NB4 (cell line): ENCODE measurements at regions not wholly inside any gene's neighbourhood (a gene's known extent, or its start where the extent isn't known, plus 50 kb on each side); places are given as distances from the start of the nearest gene placed in this dataset.

Experiments used
- DNase-seq: peaks from one replicate; pipeline ENCODE4 v3.0.0; 2010; ENCODE audit warnings: low read depth
- H3K4me3 ChIP-seq: one replicate; pipeline ENCODE4 v1.5.1; 2011; ENCODE audit warnings: mild to moderate bottlenecking, low read depth, low read length, moderate library complexity
- MYC ChIP-seq: IDR thresholded peaks from 2 replicates; pipeline ENCODE4 v1.6.1; 2011; ENCODE audit warnings: low read depth, low read length
- POLR2A ChIP-seq: IDR thresholded peaks from 2 replicates; pipeline ENCODE4 v1.6.1; 2011; ENCODE audit warnings: mild to moderate bottlenecking; ENCODE audit not compliant: insufficient read length; ENCODE audit errors: extremely low read depth
- TF ChIP-seq, protein P1 (sequence below): IDR thresholded peaks from 2 replicates; pipeline ENCODE4 v1.6.1; 2011; ENCODE audit warnings: low read depth, low read length
- TF ChIP-seq, protein P2 (sequence below): IDR thresholded peaks from one replicate; pipeline ENCODE4 v1.5.1; 2012; ENCODE audit warnings: low read depth, low read length

DNA sequence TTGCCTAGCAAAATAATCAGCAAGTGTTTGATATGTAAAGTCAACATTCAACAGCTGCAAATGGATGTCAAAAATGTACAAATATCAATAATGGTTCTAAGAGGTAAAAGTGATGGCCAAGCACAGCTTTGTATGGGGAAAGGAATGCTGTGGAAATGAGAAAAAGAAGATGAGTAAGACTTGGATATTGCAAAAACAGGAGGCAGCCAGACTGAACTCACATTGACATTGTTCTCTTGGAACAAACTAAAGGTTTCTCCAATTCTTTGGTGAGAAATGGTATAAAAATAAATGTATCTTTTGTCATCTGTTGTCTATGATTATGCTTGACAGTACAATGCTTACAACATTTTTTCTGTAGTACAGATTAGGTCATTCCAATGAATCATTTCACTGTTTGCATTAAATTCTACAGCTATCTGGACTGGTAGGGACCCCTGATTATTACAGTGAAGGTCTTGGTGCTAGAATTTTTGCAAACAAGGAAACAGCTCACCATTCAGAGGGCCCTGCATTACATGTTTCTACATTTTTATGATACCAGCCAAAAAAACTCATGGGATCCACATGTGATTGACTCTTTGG lies 465.7 kb downstream of the NOVA1 start:
- no peak for DNase-seq
- TF ChIP-seq MYC (no peak), POLR2A (no peak)
- TF ChIP-seq, protein P1, sequence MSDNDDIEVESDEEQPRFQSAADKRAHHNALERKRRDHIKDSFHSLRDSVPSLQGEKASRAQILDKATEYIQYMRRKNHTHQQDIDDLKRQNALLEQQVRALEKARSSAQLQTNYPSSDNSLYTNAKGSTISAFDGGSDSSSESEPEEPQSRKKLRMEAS, result no peak
- TF ChIP-seq, protein P2, sequence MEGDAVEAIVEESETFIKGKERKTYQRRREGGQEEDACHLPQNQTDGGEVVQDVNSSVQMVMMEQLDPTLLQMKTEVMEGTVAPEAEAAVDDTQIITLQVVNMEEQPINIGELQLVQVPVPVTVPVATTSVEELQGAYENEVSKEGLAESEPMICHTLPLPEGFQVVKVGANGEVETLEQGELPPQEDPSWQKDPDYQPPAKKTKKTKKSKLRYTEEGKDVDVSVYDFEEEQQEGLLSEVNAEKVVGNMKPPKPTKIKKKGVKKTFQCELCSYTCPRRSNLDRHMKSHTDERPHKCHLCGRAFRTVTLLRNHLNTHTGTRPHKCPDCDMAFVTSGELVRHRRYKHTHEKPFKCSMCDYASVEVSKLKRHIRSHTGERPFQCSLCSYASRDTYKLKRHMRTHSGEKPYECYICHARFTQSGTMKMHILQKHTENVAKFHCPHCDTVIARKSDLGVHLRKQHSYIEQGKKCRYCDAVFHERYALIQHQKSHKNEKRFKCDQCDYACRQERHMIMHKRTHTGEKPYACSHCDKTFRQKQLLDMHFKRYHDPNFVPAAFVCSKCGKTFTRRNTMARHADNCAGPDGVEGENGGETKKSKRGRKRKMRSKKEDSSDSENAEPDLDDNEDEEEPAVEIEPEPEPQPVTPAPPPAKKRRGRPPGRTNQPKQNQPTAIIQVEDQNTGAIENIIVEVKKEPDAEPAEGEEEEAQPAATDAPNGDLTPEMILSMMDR, result no peak

GRCh38 chr14:26130690-26131089 lies 467.1 kb downstream of the NOVA1 start:
- TF ChIP-seq, protein P2, result no peak
- TF ChIP-seq, protein P1, result no peak
- TF ChIP-seq MYC (no peak), POLR2A (no peak)
- no peak overlapping the region for H3K4me3 ChIP-seq

More for the DNA sequence above, 465.7 kb downstream of the NOVA1 start:
- no peak overlapping the region for H3K4me3 ChIP-seq

DNA sequence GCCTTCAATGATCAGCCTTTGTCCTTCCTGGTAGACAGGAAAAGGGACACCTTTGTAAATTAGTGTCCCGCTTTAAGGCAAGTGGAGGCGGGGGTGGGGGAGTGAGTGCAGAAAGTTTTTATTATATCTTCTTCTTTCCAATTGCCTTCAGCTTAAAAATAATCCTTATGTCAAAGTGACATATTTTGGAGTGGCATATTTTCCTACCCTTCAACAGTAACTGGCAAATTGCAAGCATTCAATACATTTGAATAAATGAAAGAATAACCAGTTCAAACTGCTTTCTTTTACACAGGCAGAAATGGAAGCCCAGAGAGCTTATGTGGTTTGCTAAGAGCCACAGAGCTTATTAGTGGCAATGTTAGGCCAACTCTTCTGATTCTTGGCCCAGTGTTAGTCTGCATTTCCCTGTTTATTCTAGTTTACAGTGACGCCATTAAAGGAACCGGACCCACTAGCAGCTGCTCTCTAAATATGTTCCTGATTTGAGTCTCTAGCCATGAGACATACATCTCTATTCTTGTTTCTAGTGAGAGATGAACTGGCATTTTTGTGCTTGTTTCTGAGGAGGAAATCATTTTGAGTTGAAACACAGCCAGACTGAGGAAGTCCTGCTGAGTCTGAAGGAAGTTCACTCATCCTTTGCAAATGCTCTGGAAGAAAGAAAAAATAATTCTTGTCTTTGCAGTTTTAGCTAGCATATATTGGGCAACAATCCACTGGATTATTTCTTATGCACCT lies 468.7 kb downstream of the NOVA1 start:
- H3K4me3 ChIP-seq, result no peak overlapping the region
- DNase-seq, result no peak
- TF ChIP-seq POLR2A (no peak), MYC (no peak)
- TF ChIP-seq, protein P1, result no peak
- TF ChIP-seq, protein P2, result no peak

More at GRCh38 chr14:26130690-26131089, 467.1 kb downstream of the NOVA1 start:
- DNase-seq, result no peak

DNA sequence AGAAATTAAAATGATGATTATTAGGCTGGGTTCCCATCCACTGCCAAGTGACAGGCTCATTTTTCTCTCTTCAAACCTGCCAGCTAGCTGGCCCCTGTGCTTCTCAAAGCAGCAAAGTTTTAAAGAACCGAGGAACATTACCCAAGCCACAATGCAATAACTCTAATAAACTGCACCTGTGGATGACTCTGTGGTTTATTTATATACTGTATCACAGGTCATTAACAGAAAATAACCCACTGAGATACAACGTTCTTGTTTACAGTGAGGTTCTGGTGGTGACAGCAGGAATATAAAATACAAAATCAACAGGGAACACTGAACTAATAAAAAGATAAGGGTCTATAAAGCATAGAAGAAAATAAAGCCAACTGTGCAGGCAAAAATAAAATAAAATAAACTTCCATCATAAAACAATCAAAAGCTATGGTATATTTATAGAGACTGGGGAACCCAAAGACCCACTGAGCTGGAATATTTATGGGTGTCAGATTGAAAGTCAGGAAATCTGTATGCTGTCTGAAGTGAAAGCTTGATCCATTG lies 472.9 kb downstream of the NOVA1 start:
- H3K4me3 ChIP-seq, result no peak overlapping the region
- no peak for DNase-seq
- TF ChIP-seq MYC (no peak), POLR2A (no peak)
- TF ChIP-seq, protein P1, result no peak
- TF ChIP-seq, protein P2, result no peak

GRCh38 chr14:26123459-26123858 lies 474.4 kb downstream of the NOVA1 start:
- TF ChIP-seq, protein P1, result no peak
- TF ChIP-seq MYC (no peak), POLR2A (no peak)
- TF ChIP-seq, protein P2, result no peak
- H3K4me3 ChIP-seq, result no peak overlapping the region
- no peak for DNase-seq
